Trophoblast cell (in vitro differentiated cells and primary cell): ENCODE measurements at regions not wholly inside any gene's neighbourhood (a gene's known extent, or its start where the extent isn't known, plus 50 kb on each side); places are given as distances from the start of the nearest gene placed in this dataset.
A peak's percentile ranks its signal among the peaks of the same experiment; 100 is the strongest.

ENCODE experiments used
- DNase-seq, 2 donors: peaks; one replicate each; pipeline ENCODE4 v3.0.0-alpha.2; 2016
- H2AFZ ChIP-seq: 2 replicates; pipeline ENCODE4 v1.6.1; 2013; ENCODE audit warnings: low read length, moderate library complexity, mild to moderate bottlenecking; ENCODE audit not compliant: insufficient read depth, poor library complexity
- H2AK5ac ChIP-seq: 2 replicates; pipeline ENCODE4 v1.6.1; 2013; ENCODE audit warnings: mild to moderate bottlenecking, low read length
- H2BK120ac ChIP-seq: 2 replicates; pipeline ENCODE4 v1.6.1; 2013; ENCODE audit warnings: low read length, mild to moderate bottlenecking, moderate library complexity; ENCODE audit not compliant: insufficient read depth, poor library complexity
- H2BK12ac ChIP-seq: 2 replicates; pipeline ENCODE4 v1.6.1; 2013; ENCODE audit warnings: mild to moderate bottlenecking, low read length, moderate library complexity
- H2BK5ac ChIP-seq: 2 replicates; pipeline ENCODE4 v1.6.1; 2013; ENCODE audit warnings: low read length, low read depth, moderate library complexity, mild to moderate bottlenecking; ENCODE audit not compliant: poor library complexity
- H3K14ac ChIP-seq: 2 replicates; pipeline ENCODE4 v1.6.1; 2013; ENCODE audit warnings: mild to moderate bottlenecking, low read length
- H3K18ac ChIP-seq: 2 replicates; pipeline ENCODE4 v1.6.1; 2013; ENCODE audit warnings: mild to moderate bottlenecking, low read length
- H3K23ac ChIP-seq: 2 replicates; pipeline ENCODE4 v1.6.1; 2013; ENCODE audit warnings: low read length
- H3K27ac ChIP-seq: 2 replicates; pipeline ENCODE4 v1.5.1; 2013; ENCODE audit warnings: low read depth, mild to moderate bottlenecking, inconsistent platforms, low read length, moderate library complexity
- H3K27me3 ChIP-seq: 2 replicates; pipeline ENCODE4 v1.6.1; 2013; ENCODE audit warnings: inconsistent platforms, mild to moderate bottlenecking, low read length, moderate library complexity; ENCODE audit not compliant: insufficient read depth
- H3K36me3 ChIP-seq, 2 experiments: 1 replicate in 1 of 2; 2 replicates in 1 of 2; pipeline ENCODE4 v1.6.1; 2013; ENCODE audit warnings: low read length in 2 of 2, mild to moderate bottlenecking in 2 of 2, moderate library complexity in 1 of 2; ENCODE audit not compliant: insufficient read depth in 2 of 2, control insufficient read depth in 1 of 2
- H3K4ac ChIP-seq: 2 replicates; pipeline ENCODE4 v1.6.1; 2013; ENCODE audit warnings: low read depth, mild to moderate bottlenecking, low read length, moderate library complexity
- H3K4me1 ChIP-seq, 2 experiments: 1 replicate in 1 of 2; 2 replicates in 1 of 2; pipeline ENCODE4 v1.6.1; 2013; ENCODE audit warnings: low read length in 2 of 2, mild to moderate bottlenecking in 2 of 2, moderate library complexity in 1 of 2; ENCODE audit not compliant: insufficient read depth in 2 of 2, control insufficient read depth in 1 of 2
- H3K4me2 ChIP-seq: 2 replicates; pipeline ENCODE4 v1.6.1; 2013; ENCODE audit warnings: inconsistent platforms, mild to moderate bottlenecking, low read length, moderate library complexity
- H3K4me3 ChIP-seq: 2 replicates; pipeline ENCODE4 v1.5.1; 2013; ENCODE audit warnings: mild to moderate bottlenecking, low read depth, low read length, inconsistent platforms
- H3K79me1 ChIP-seq: one replicate; pipeline ENCODE4 v1.6.1; 2013; ENCODE audit warnings: low read length
- H3K79me2 ChIP-seq: 2 replicates; pipeline ENCODE4 v1.6.1; 2013; ENCODE audit warnings: low read length, mild to moderate bottlenecking; ENCODE audit not compliant: control insufficient read depth, insufficient read depth, poor library complexity
- H3K9ac ChIP-seq: 2 replicates; pipeline ENCODE4 v1.6.1; 2013; ENCODE audit warnings: mild to moderate bottlenecking, low read length
- H3K9me3 ChIP-seq: 2 replicates; pipeline ENCODE4 v1.6.1; 2013; ENCODE audit warnings: low read depth, mild to moderate bottlenecking, control low read depth, inconsistent platforms, low read length; ENCODE audit not compliant: insufficient read depth
- H4K12ac ChIP-seq: 2 replicates; pipeline ENCODE4 v1.6.1; 2013; ENCODE audit warnings: low read depth, mild to moderate bottlenecking, low read length, moderate library complexity
- H4K8ac ChIP-seq: 2 replicates; pipeline ENCODE4 v1.6.1; 2013; ENCODE audit warnings: low read depth, mild to moderate bottlenecking, low read length, moderate library complexity
- H4K91ac ChIP-seq: one replicate; pipeline ENCODE4 v1.6.1; 2013; ENCODE audit warnings: low read depth, mild to moderate bottlenecking, low read length, moderate library complexity
- WGBS: extraction: QIAGEN DNeasy Blood & Tissue Kit; methylation state at CpG from one replicate; pipeline ENCODE4 v1.1.7; 2013; ENCODE audit warnings: missing lambda C conversion rate; ENCODE audit not compliant: insufficient read length, insufficient coverage; ENCODE audit errors: extremely low coverage; 5-methylcytosine and 5-hydroxymethylcytosine counted together

DNA sequence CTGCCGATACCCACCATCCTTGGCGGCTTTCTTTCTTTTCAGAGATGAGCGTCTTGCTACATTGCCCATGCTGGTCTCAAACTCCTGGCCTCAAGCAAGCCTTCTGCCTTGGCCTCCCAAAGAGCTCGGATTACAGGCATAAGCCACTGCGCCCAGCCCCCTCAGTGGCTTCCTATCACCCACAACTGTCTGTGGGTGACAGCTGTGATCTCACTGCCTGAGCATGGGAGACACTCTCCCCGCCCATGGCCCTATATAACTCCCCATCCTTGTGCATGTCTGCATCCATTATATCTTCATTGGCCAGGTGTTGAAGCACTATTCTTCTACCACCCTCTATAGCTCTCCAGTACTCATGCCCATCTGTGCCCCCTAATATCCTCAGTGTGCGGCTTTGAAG is 76.2 kb downstream of the PTPRS start:
- no peak overlapping the region for H3K27ac ChIP-seq
- no peak overlapping the region for H2AK5ac ChIP-seq
- H4K8ac ChIP-seq, result no peak overlapping the region
- H3K4me2 ChIP-seq, result no peak overlapping the region
- no peaks in the 10 kb centered on the region for H3K79me1 ChIP-seq
- no peak overlapping the region for H3K23ac ChIP-seq
- no peak overlapping the region for H3K18ac ChIP-seq
- H2BK120ac ChIP-seq, result no peak overlapping the region
- H3K27me3 ChIP-seq, result no peaks in the 10 kb centered on the region
- no peak overlapping the region for H3K9ac ChIP-seq
- no peak overlapping the region for H2BK12ac ChIP-seq
- peaks cover 4 to 5% of the 10 kb centered on the region in 2 experiments for H3K36me3 ChIP-seq
- DNase-seq, result no peak
- H2BK5ac ChIP-seq, result no peak overlapping the region
- no peaks in the 10 kb centered on the region for H3K79me2 ChIP-seq
- WGBS, result no CpG with 5 or more reads among the region's 7 CpGs
- no peak overlapping the region for H2AFZ ChIP-seq
- no peak overlapping the region for H4K91ac ChIP-seq
- peaks cover 2% of the 10 kb centered on the region for H3K9me3 ChIP-seq
- H3K4ac ChIP-seq, result no peak overlapping the region
- H3K4me1 ChIP-seq, result peaks cover 7 to 8% of the 10 kb centered on the region in 2 experiments
- H3K4me3 ChIP-seq, result no peak overlapping the region
- no peak overlapping the region for H3K14ac ChIP-seq
- no peak overlapping the region for H4K12ac ChIP-seq

DNA sequence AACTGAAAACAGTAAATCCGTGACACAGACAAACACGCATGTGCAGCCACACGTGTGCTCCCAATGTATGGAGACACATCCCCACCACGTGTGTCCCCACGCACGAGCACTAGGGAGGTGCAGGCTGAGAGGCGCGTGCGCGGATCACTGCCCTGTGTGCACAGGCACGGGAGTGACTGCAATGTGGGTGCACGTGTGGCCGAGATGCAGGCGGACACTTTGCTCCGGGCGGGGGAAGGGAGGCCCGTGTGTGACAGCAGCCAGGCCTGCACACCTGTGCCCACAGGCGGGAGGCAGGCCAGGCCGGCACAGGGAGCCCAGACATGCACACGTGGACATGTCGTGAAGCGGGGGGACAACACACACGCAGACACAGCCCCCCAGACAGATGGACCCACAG is 77.0 kb downstream of the PTPRS start:
- Histone ChIP-seq H2AK5ac (no peak overlapping the region), H2AFZ (no peak overlapping the region), H3K27ac (no peak overlapping the region), H4K12ac (no peak overlapping the region), H3K18ac (no peak overlapping the region), H4K8ac (no peak overlapping the region), H2BK5ac (no peak overlapping the region), H3K4me3 (peak overlapping the region; percentile 56), H4K91ac (no peak overlapping the region), H3K9me3 (peaks cover 2% of the 10 kb centered on the region), H2BK120ac (no peak overlapping the region), H3K36me3 (peaks cover 4 to 5% of the 10 kb centered on the region in 2 experiments), H3K4me1 (peaks cover 7 to 8% of the 10 kb centered on the region in 2 experiments), H3K4me2 (no peak overlapping the region), H2BK12ac (no peak overlapping the region), H3K27me3 (no peaks in the 10 kb centered on the region), H3K79me2 (no peaks in the 10 kb centered on the region), H3K23ac (no peak overlapping the region), H3K9ac (no peak overlapping the region), H3K79me1 (no peaks in the 10 kb centered on the region), H3K14ac (no peak overlapping the region), H3K4ac (no peak overlapping the region)
- no CpG with 5 or more reads among the region's 23 CpGs for WGBS
- peak in 1 of 2 donors; percentile 38 for DNase-seq

DNA sequence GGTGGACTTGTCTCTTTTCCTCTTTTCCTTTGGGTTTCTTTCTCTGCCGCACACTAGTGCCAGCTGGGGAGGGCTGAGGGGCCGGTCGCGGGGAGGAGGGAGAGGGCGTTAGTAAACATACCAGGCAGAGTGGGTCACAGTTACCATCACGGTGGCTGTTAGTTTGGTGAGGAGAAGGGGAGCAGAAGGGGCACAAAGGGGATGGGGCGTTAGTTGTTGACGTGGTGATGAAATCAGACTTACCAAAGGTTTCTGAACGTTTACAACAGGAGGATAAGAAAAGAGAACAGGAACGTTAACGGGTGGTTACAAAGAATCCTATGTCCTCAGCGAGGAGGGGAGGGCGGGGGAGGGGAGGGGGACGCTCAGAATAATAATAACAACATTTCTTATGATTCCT is 77.9 kb downstream of the PTPRS start:
- Histone ChIP-seq H3K4me1 (peaks cover 7 to 8% of the 10 kb centered on the region in 2 experiments), H3K23ac (no peak overlapping the region), H3K18ac (no peak overlapping the region), H2BK5ac (no peak overlapping the region), H3K9ac (no peak overlapping the region), H2BK12ac (no peak overlapping the region), H2AFZ (no peak overlapping the region), H2BK120ac (no peak overlapping the region), H3K14ac (no peak overlapping the region), H4K8ac (no peak overlapping the region), H4K91ac (no peak overlapping the region), H3K79me1 (no peaks in the 10 kb centered on the region), H3K79me2 (no peaks in the 10 kb centered on the region), H3K27ac (no peak overlapping the region), H3K4ac (no peak overlapping the region), H3K4me2 (no peak overlapping the region), H2AK5ac (no peak overlapping the region), H4K12ac (no peak overlapping the region), H3K9me3 (peaks cover 2% of the 10 kb centered on the region), H3K36me3 (peaks cover 4 to 5% of the 10 kb centered on the region in 2 experiments), H3K27me3 (no peaks in the 10 kb centered on the region), H3K4me3 (no peak overlapping the region)
- no CpG with 5 or more reads among the region's 14 CpGs for WGBS
- no peak for DNase-seq

DNA sequence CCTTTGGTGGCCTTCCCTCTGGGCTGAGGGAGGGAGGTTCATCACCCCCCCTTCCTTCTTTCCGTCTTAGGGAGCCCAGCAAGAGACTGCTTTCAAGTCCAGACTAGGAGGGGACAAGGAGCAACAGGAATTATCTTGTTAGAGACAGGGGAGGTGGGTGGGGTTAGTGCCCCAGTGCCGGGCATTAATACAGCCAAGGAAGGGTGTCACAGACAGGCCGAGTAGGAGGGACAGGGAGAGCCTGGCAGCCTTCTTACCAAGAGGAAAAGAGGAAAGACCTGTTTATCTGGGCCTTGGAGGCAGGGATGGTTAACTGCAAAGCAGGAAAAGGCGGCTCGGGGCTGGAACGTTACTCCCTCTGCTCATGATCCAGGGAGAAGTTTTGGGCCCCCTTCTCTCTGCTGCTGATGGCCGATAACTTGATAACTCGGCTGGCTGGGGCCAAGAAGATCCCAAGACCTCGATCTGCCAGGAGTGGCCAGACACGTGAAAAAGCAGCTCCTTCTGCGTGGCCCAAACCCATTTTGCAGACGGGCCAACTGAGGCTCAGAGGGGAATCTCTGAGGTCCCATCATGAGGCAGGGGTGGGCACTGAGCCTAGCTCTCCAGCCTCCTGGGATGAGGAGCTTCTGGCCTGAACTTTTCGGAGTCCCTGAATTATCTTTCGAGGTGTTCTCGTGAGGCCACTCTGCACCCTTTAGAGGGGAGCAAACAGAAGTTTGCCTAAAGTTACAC is 79.3 kb downstream of the PTPRS start:
- H3K4me3 ChIP-seq, result no peak overlapping the region
- no peak overlapping the region for H3K9ac ChIP-seq
- DNase-seq, result peak; percentile 38 to 76
- no peaks in the 10 kb centered on the region for H3K79me2 ChIP-seq
- H3K23ac ChIP-seq, result no peak overlapping the region
- no peak overlapping the region for H4K8ac ChIP-seq
- H3K4ac ChIP-seq, result no peak overlapping the region
- no peak overlapping the region for H2BK120ac ChIP-seq
- peaks cover 7 to 8% of the 10 kb centered on the region in 2 experiments for H3K4me1 ChIP-seq
- H3K27ac ChIP-seq, result no peak overlapping the region
- no peak overlapping the region for H3K4me2 ChIP-seq
- no peak overlapping the region for H2BK12ac ChIP-seq
- peaks cover 4 to 8% of the 10 kb centered on the region in 2 experiments for H3K36me3 ChIP-seq
- H4K12ac ChIP-seq, result no peak overlapping the region
- H3K14ac ChIP-seq, result no peak overlapping the region
- no peak overlapping the region for H4K91ac ChIP-seq
- H2AK5ac ChIP-seq, result no peak overlapping the region
- H3K79me1 ChIP-seq, result no peaks in the 10 kb centered on the region
- H3K27me3 ChIP-seq, result no peaks in the 10 kb centered on the region
- H2BK5ac ChIP-seq, result no peak overlapping the region
- H2AFZ ChIP-seq, result no peak overlapping the region
- WGBS, result no CpG with 5 or more reads among the region's 15 CpGs
- peaks cover 2% of the 10 kb centered on the region for H3K9me3 ChIP-seq
- H3K18ac ChIP-seq, result no peak overlapping the region
